OCI-LY7 (cell line): ENCODE measurements at regions not wholly inside any gene's neighbourhood (a gene's known extent, or its start where the extent isn't known, plus 50 kb on each side); places are given as distances from the start of the nearest gene placed in this dataset.

Experiments used
- BruUV-seq: library from RNA; stranded (reverse); fragments of 400-500 nt; replicated peaks from 2 replicates; lab custom pipeline; 2021; lab: Mats Ljungman, UMichigan
- CTCF ChIA-PET: fragments of 300-600 bp; sonication (Branson Sonifier 250); formaldehyde crosslinking; loops from one replicate; lab custom pipeline; 2022; ENCODE audit warnings: antibody characterized with exemption; ENCODE audit not compliant: unreplicated experiment; lab: Charles Lee
- POLR2A ChIA-PET: fragments of 300-600 bp; sonication (Branson Sonifier 250); formaldehyde crosslinking; loops from one replicate; lab custom pipeline; 2022; ENCODE audit warnings: antibody characterized with exemption; lab: Charles Lee
- DNase-seq: peaks from one replicate; pipeline ENCODE4 v3.0.0-alpha.2; 2015; ENCODE audit warnings: low spot score
- H2AFZ ChIP-seq: fragments of 200-600 bp; sonication (generic), shearing (Covaris generic); 2 replicates; pipeline ENCODE4 v1.6.1; 2014; ENCODE audit warnings: mild to moderate bottlenecking, antibody characterized with exemption, low read length, moderate library complexity
- H3K27ac ChIP-seq: fragments of 200-600 bp; sonication (generic); 2 replicates; pipeline ENCODE4 v1.5.1; 2014; ENCODE audit warnings: mixed run types, low read depth, mild to moderate bottlenecking, moderate library complexity, low read length, inconsistent platforms; ENCODE audit not compliant: poor library complexity, severe bottlenecking
- H3K36me3 ChIP-seq: fragments of 200-600 bp; sonication (generic); 2 replicates; pipeline ENCODE4 v1.6.1; 2014; ENCODE audit warnings: mild to moderate bottlenecking, antibody characterized with exemption, low read length, moderate library complexity, mixed read lengths; ENCODE audit not compliant: insufficient read depth
- H3K4me1 ChIP-seq: fragments of 200-600 bp; sonication (generic); 2 replicates; pipeline ENCODE4 v1.5.1; 2014; ENCODE audit warnings: mild to moderate bottlenecking, low read length; ENCODE audit not compliant: insufficient read depth, poor library complexity, severe bottlenecking
- H3K4me2 ChIP-seq: fragments of 200-600 bp; sonication (generic); 2 replicates; pipeline ENCODE4 v1.6.1; 2014; ENCODE audit warnings: mild to moderate bottlenecking, low read length
- H3K4me3 ChIP-seq: fragments of 200-600 bp; sonication (generic); 2 replicates; pipeline ENCODE4 v1.5.1; 2014; ENCODE audit warnings: mild to moderate bottlenecking, low read depth, low read length; ENCODE audit not compliant: poor library complexity, severe bottlenecking
- H3K79me2 ChIP-seq: fragments of 200-600 bp; sonication (generic); 2 replicates; pipeline ENCODE4 v1.6.1; 2016; ENCODE audit warnings: low read depth, mild to moderate bottlenecking, low read length, moderate library complexity, mixed read lengths; ENCODE audit not compliant: insufficient read depth
- H3K9me2 ChIP-seq: fragments of 200-600 bp; sonication (generic); 2 replicates; pipeline ENCODE4 v1.6.1; 2016; ENCODE audit warnings: mild to moderate bottlenecking, low read length, mixed read lengths; ENCODE audit not compliant: insufficient read depth
- H3K9me3 ChIP-seq: fragments of 200-600 bp; sonication (generic); 2 replicates; pipeline ENCODE4 v1.6.1; 2014; ENCODE audit warnings: mild to moderate bottlenecking, mixed run types, low read length, mixed read lengths
- H4K20me1 ChIP-seq: fragments of 200-600 bp; sonication (generic); 2 replicates; pipeline ENCODE4 v1.6.1; 2014; ENCODE audit warnings: mild to moderate bottlenecking, antibody characterized with exemption, low read length, moderate library complexity, mixed read lengths; ENCODE audit not compliant: insufficient read depth
- EZH2phosphoT487 ChIP-seq: fragments of 200-600 bp; sonication (generic); IDR thresholded peaks from 2 replicates; pipeline ENCODE4 v1.6.1; 2018; ENCODE audit warnings: low read depth, borderline replicate concordance, mild to moderate bottlenecking, mixed run types, antibody characterized with exemption, low read length, moderate library complexity, mixed read lengths
- intact Hi-C: fragments of 100-400 bp; cut with micrococcal nuclease; formaldehyde crosslinking; loops from one replicate; pipeline ENCODE4 v1.10.0; 2022; ENCODE audit not compliant: unreplicated experiment
- TF ChIP-seq, protein P1 (sequence below): fragments of 200-600 bp; sonication (generic); conservative IDR thresholded peaks from 2 replicates; pipeline ENCODE4 v1.5.1; 2014; ENCODE audit warnings: mild to moderate bottlenecking, antibody characterized with exemption, low read length, moderate library complexity, mixed read lengths

DNA sequence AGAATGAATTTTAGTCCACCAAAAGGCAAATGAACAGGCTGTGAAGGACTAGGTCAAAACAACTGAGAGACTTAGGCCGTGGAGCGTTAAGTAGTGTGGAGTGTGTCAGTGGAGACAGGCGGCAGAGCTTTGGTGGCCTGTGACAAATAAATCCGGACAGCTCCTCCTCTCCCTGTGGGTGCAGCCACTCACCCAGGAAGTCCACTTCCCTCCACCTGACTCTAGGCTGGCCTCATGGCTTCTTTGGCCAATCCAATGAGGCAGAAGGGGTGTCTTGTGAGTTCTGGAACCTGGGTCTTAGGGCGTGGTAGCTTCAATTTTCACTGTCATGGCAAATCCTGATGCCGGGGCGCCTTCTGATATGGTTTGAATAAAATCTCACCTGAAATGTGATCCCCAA lies 180.9 kb upstream of the C14orf180 start:
- CTCF ChIA-PET: interaction anchor here (0.6 kb wide), 1 partner anchor 822 kb away, joined by 4 read pairs; no protein-coding TSS in a partner anchor

DNA sequence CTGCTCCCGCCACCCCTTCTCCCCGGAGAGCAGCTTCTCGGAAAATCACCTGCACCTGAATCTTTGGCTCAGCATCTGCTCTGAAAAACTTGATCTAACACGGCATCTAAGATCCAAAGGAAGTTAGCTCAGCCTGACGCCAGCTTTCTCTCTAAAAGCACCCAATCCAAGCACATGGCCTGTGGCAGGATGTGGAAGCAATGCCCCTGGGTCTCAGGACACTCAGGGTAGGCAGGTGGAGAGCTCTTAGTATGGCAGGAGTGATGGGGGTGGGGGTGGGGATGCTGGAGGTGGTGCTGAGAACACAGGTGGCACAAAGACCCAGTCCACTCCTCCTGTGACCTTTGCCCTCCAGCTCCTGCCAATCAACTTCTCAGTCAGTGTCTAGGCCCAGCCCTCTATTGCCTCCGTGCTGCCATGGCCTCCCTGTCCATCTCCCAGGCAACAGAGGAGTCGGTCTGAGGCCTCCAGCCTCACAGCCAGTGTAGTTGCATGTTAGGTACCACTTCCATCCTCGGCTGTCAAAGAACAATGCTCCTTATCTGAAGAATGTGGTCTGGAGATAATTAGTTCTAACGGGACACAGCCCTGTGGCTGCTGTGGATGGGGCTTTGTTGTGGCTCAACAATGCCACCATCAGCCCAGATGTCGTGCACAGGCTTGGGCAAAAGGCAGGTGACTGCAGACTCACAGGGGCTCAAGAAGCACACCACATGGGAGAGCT lies 180.0 kb upstream of the C14orf180 start:
- Histone ChIP-seq H3K4me3 (no peak overlapping the region), H3K4me2 (no peak overlapping the region), H3K79me2 (no peaks in the 10 kb centered on the region), H3K27ac (no peak overlapping the region), H3K36me3 (no peaks in the 10 kb centered on the region), H2AFZ (no peak overlapping the region), H4K20me1 (no peaks in the 10 kb centered on the region), H3K4me1 (peaks cover 21% of the 10 kb centered on the region), H3K9me3 (no peaks in the 10 kb centered on the region), H3K9me2 (no peaks in the 10 kb centered on the region)
- CTCF ChIA-PET: interaction anchor here (0.6 kb wide), 1 partner anchor 821 kb away, joined by 4 read pairs; no protein-coding TSS in a partner anchor
- intact Hi-C loops: no loop called here
- TF ChIP-seq, protein P1, sequence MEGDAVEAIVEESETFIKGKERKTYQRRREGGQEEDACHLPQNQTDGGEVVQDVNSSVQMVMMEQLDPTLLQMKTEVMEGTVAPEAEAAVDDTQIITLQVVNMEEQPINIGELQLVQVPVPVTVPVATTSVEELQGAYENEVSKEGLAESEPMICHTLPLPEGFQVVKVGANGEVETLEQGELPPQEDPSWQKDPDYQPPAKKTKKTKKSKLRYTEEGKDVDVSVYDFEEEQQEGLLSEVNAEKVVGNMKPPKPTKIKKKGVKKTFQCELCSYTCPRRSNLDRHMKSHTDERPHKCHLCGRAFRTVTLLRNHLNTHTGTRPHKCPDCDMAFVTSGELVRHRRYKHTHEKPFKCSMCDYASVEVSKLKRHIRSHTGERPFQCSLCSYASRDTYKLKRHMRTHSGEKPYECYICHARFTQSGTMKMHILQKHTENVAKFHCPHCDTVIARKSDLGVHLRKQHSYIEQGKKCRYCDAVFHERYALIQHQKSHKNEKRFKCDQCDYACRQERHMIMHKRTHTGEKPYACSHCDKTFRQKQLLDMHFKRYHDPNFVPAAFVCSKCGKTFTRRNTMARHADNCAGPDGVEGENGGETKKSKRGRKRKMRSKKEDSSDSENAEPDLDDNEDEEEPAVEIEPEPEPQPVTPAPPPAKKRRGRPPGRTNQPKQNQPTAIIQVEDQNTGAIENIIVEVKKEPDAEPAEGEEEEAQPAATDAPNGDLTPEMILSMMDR: peak; percentile 33; the same call in 1 of the 2 replicates
- no peak for TF ChIP-seq EZH2phosphoT487
- POLR2A ChIA-PET: interaction anchor here (0.5 kb wide), 1 partner anchor 795 kb away, joined by 3 read pairs; no protein-coding TSS in a partner anchor
- no TSS peak for BruUV-seq
- DNase-seq: peak; percentile 17

More for the DNA sequence above, 180.9 kb upstream of the C14orf180 start:
- H3K79me2 ChIP-seq: no peaks in the 10 kb centered on the region
- H3K4me3 ChIP-seq: no peak overlapping the region
- H3K9me2 ChIP-seq: no peaks in the 10 kb centered on the region
- H3K36me3 ChIP-seq: no peaks in the 10 kb centered on the region
- no peak for DNase-seq
- intact Hi-C loops: no loop called here
- TF ChIP-seq, protein P1: no peak
- TF ChIP-seq EZH2phosphoT487: no peak
- H3K9me3 ChIP-seq: no peaks in the 10 kb centered on the region
- H3K4me2 ChIP-seq: no peak overlapping the region
- POLR2A ChIA-PET: interaction anchor here (0.5 to 0.6 kb wide), 2 partner anchors 794 to 968 kb away, joined by 3 to 6 read pairs; no protein-coding TSS in a partner anchor
- H4K20me1 ChIP-seq: no peaks in the 10 kb centered on the region
- no peak overlapping the region for H3K27ac ChIP-seq
- H2AFZ ChIP-seq: no peak overlapping the region
- BruUV-seq: no TSS peak
- H3K4me1 ChIP-seq: peaks cover 30% of the 10 kb centered on the region

DNA sequence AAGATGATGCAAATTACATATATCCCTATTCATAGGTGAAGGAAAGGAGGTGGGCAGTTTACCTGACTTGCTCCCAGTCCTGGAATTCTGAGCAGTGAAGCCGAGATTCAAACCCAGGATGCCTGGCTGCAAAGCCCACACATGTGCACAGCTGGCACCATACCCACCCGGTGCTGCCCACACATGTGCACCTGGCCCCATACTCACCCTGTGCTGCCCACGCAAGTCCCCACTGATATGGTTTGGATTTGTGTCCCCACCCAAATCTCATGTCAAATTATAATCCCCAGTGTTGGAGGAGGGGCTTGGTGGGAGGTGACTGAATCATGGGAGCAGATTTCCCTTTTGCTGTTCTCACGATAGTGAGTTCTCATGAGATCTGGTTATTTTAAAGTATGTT lies 179.2 kb upstream of the C14orf180 start:
- Histone ChIP-seq H3K4me1 (peaks cover 13% of the 10 kb centered on the region), H3K4me3 (no peak overlapping the region), H3K79me2 (no peaks in the 10 kb centered on the region), H3K9me2 (no peaks in the 10 kb centered on the region), H3K27ac (no peak overlapping the region), H3K36me3 (no peaks in the 10 kb centered on the region), H2AFZ (no peak overlapping the region), H4K20me1 (no peaks in the 10 kb centered on the region), H3K4me2 (no peak overlapping the region), H3K9me3 (no peaks in the 10 kb centered on the region)
- POLR2A ChIA-PET: no interaction called here
- CTCF ChIA-PET: no interaction called here
- intact Hi-C loops: no loop called here
- no peak for TF ChIP-seq EZH2phosphoT487
- TF ChIP-seq, protein P1: no peak
- DNase-seq: no peak
- no TSS peak for BruUV-seq
